SH-SY5Y (cell line): ENCODE measurements at regions not wholly inside any gene's neighbourhood (a gene's known extent, or its start where the extent isn't known, plus 50 kb on each side); places are given as distances from the start of the nearest gene placed in this dataset.

ENCODE experiments used
- GATA2 ChIP-seq: IDR thresholded peaks from 2 replicates; pipeline ENCODE4 v1.6.1; 2011; ENCODE audit warnings: mild to moderate bottlenecking, low read depth, low read length
- GATA3 ChIP-seq: IDR thresholded peaks from 2 replicates; pipeline ENCODE4 v1.6.1; 2011; ENCODE audit warnings: low read depth, mild to moderate bottlenecking, low read length, moderate library complexity

DNA sequence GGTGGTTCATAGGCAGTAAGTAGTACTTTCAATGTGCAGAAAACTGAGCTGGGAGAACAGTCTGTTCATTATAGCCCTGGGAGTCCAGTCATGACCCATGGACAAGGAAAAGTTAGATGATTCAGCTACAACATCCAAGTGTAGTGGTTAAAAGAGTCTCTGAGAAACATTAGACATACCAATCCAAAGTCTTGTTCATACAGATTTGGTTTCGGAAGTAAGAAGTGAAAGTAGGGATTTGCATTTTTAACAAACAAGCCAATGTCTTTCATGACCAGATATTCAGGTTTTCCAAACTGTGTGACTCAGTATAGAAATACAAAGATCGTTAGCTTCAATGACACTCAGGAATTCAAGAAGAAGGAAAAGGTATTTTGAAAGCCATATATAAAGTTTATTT is 345.3 kb downstream of the SLITRK1 start:
- TF ChIP-seq GATA2 (no peak), GATA3 (no peak)
